ENCODE measurements at regions not wholly inside any gene's neighbourhood (a gene's known extent, or its start where the extent isn't known, plus 50 kb on each side); places are given as distances from the start of the nearest gene placed in this dataset.

- Mint-ChIP-seq H3K27me3 (ENCODE audit: unreplicated experiment) (no peaks in the 10 kb centered on the region), H3K4me1 (ENCODE audit: unreplicated experiment) (no peaks in the 10 kb centered on the region), H3K9me3 (ENCODE audit: unreplicated experiment) (peaks cover 14% of the 10 kb centered on the region), H3K4me3 (ENCODE audit: unreplicated experiment) (no peak overlapping the region), H3K27ac (ENCODE audit: unreplicated experiment) (no peak overlapping the region), H3K36me3 (ENCODE audit: unreplicated experiment) (no peaks in the 10 kb centered on the region)
- no peak for DNase-seq (ENCODE audit: extremely low spot score, unreplicated experiment)
- no peak for TF ChIP-seq CTCF (IDR thresholded peaks at IDR 0.05)
Measured at GRCh38 chr3:181383760-181384159, 328.0 kb upstream of the SOX2 start.

- TF ChIP-seq CTCF (IDR thresholded peaks at IDR 0.05), result no peak
- no peaks in the 10 kb centered on the region for H3K27me3 Mint-ChIP-seq (ENCODE audit: unreplicated experiment)
- H3K4me3 Mint-ChIP-seq (ENCODE audit: unreplicated experiment), result no peak overlapping the region
- H3K36me3 Mint-ChIP-seq (ENCODE audit: unreplicated experiment), result no peaks in the 10 kb centered on the region
- no peaks in the 10 kb centered on the region for H3K4me1 Mint-ChIP-seq (ENCODE audit: unreplicated experiment)
- DNase-seq (ENCODE audit: extremely low spot score, unreplicated experiment), result no peak
- H3K9me3 Mint-ChIP-seq (ENCODE audit: unreplicated experiment), result peaks cover 14% of the 10 kb centered on the region
- no peak overlapping the region for H3K27ac Mint-ChIP-seq (ENCODE audit: unreplicated experiment)
Measured at GRCh38 chr3:181383201-181383600, 328.5 kb upstream of the SOX2 start.

GRCh38 chr3:181382656-181383055, 329.1 kb upstream of the SOX2 start:
- DNase-seq (ENCODE audit: extremely low spot score, unreplicated experiment), result no peak
- no peak overlapping the region for H3K27ac Mint-ChIP-seq (ENCODE audit: unreplicated experiment)
- no peak for TF ChIP-seq CTCF (IDR thresholded peaks at IDR 0.05)
- H3K9me3 Mint-ChIP-seq (ENCODE audit: unreplicated experiment), result peaks cover 14% of the 10 kb centered on the region
- H3K27me3 Mint-ChIP-seq (ENCODE audit: unreplicated experiment), result no peaks in the 10 kb centered on the region
- H3K4me3 Mint-ChIP-seq (ENCODE audit: unreplicated experiment), result no peak overlapping the region
- no peaks in the 10 kb centered on the region for H3K36me3 Mint-ChIP-seq (ENCODE audit: unreplicated experiment)
- no peaks in the 10 kb centered on the region for H3K4me1 Mint-ChIP-seq (ENCODE audit: unreplicated experiment)

GRCh38 chr3:181379278-181379677, 332.4 kb upstream of the SOX2 start:
- TF ChIP-seq CTCF (IDR thresholded peaks at IDR 0.05), result no peak
- Mint-ChIP-seq H3K4me3 (ENCODE audit: unreplicated experiment) (no peak overlapping the region), H3K4me1 (ENCODE audit: unreplicated experiment) (no peaks in the 10 kb centered on the region), H3K36me3 (ENCODE audit: unreplicated experiment) (no peaks in the 10 kb centered on the region), H3K27me3 (ENCODE audit: unreplicated experiment) (no peaks in the 10 kb centered on the region), H3K27ac (ENCODE audit: unreplicated experiment) (no peak overlapping the region), H3K9me3 (ENCODE audit: unreplicated experiment) (peaks cover 5% of the 10 kb centered on the region)
- DNase-seq (ENCODE audit: extremely low spot score, unreplicated experiment), result no peak

- H3K4me3 Mint-ChIP-seq (ENCODE audit: unreplicated experiment), result no peak overlapping the region
- H3K36me3 Mint-ChIP-seq (ENCODE audit: unreplicated experiment), result no peaks in the 10 kb centered on the region
- no peaks in the 10 kb centered on the region for H3K27me3 Mint-ChIP-seq (ENCODE audit: unreplicated experiment)
- no peak overlapping the region for H3K27ac Mint-ChIP-seq (ENCODE audit: unreplicated experiment)
- H3K4me1 Mint-ChIP-seq (ENCODE audit: unreplicated experiment), result no peaks in the 10 kb centered on the region
- no peak for TF ChIP-seq CTCF (IDR thresholded peaks at IDR 0.05)
- no peaks in the 10 kb centered on the region for H3K9me3 Mint-ChIP-seq (ENCODE audit: unreplicated experiment)
- DNase-seq (ENCODE audit: extremely low spot score, unreplicated experiment), result no peak
Measured at GRCh38 chr3:181369637-181370036, 342.1 kb upstream of the SOX2 start.

All from osteocyte (in vitro differentiated cells).